SK-N-SH (cell line): ENCODE measurements at regions not wholly inside any gene's neighbourhood (a gene's known extent, or its start where the extent isn't known, plus 50 kb on each side); places are given as distances from the start of the nearest gene placed in this dataset.

Source experiments
- EZH2phosphoT487 ChIP-seq: fragments of 200-600 bp; sonication (generic); IDR thresholded peaks from 2 replicates; pipeline ENCODE4 v1.6.1; 2017; ENCODE audit warnings: low read depth, mixed run types, mild to moderate bottlenecking, antibody characterized with exemption, moderate library complexity, borderline replicate concordance
- TF ChIP-seq, protein P1 (sequence below): fragments of 200-600 bp; sonication (generic); IDR thresholded peaks from 2 replicates; pipeline ENCODE4 v1.6.1; 2017; ENCODE audit warnings: antibody characterized with exemption, mild to moderate bottlenecking, moderate library complexity

- TF ChIP-seq, protein P1, sequence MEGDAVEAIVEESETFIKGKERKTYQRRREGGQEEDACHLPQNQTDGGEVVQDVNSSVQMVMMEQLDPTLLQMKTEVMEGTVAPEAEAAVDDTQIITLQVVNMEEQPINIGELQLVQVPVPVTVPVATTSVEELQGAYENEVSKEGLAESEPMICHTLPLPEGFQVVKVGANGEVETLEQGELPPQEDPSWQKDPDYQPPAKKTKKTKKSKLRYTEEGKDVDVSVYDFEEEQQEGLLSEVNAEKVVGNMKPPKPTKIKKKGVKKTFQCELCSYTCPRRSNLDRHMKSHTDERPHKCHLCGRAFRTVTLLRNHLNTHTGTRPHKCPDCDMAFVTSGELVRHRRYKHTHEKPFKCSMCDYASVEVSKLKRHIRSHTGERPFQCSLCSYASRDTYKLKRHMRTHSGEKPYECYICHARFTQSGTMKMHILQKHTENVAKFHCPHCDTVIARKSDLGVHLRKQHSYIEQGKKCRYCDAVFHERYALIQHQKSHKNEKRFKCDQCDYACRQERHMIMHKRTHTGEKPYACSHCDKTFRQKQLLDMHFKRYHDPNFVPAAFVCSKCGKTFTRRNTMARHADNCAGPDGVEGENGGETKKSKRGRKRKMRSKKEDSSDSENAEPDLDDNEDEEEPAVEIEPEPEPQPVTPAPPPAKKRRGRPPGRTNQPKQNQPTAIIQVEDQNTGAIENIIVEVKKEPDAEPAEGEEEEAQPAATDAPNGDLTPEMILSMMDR = no peak
- no peak for TF ChIP-seq EZH2phosphoT487
Measured at GRCh38 chr17:5794881-5795506, 210.7 kb upstream of the NLRP1 start.
